ENCODE measurements at regions not wholly inside any gene's neighbourhood (a gene's known extent, or its start where the extent isn't known, plus 50 kb on each side); places are given as distances from the start of the nearest gene placed in this dataset.
"Not testable (repeated sequence)": the region's sequence is repeated elsewhere in the genome, so short reads cannot be mapped to it uniquely, and the experiment has no call there.

DNA sequence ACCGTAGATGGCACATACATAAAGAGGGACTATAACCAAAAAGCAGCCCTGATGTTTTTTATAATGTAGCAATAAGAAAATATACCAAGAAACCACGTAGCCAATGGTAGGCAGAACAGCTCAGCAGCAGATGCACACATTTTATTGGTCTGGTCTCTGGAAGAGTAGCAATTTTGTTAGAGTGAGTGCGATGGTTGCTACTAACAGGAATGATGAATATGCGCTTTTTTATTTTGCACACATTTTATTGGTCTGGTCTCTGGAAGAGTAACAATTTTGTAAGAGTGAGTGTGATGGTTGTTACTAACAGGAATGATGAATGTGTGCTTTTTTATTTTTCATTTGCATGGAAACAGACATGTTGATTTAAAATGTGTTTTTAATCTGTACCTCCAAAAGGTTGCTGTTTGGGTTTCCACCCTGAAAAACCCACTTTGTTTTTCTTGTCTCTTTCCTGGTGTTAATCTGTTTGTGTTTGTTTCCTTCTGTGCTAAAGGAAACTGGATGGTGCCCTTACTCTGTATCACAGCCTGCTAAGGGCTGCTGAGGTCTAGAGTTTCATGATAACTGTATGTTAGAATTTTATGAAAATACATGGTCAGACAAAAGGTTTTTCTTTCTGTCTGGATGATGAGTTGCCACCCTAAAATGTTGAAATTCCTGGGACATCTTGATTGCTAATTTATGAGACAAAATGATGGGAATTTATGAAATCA, 221.1 kb downstream of the ZNF37A start:
- not testable (repeated sequence) for H3K4me3 ChIP-seq (ENCODE audit: low read depth, low read length); DNase-seq (ENCODE audit: low read depth)

DNA sequence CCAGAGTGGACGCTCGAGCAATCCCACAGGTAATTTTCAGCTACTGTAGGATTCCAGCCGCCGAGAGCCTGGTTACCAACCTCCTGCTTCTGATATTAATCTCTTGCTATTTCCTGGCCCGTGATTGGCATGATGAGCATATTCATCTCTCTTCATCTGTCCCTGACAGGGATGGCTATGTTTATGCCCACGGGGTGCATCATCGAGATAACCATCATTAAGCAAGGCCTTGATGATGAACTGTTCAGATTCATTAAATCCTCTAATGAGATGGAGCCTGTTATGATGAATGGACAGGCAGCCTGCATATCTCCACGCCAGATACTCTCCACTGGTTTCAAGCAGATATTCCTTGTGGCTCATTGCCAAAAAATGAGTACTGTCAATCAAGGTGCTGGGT, 227.3 kb downstream of the ZNF37A start:
- H3K4me3 ChIP-seq (ENCODE audit: low read depth, low read length); DNase-seq (ENCODE audit: low read depth): not testable (repeated sequence)

DNA sequence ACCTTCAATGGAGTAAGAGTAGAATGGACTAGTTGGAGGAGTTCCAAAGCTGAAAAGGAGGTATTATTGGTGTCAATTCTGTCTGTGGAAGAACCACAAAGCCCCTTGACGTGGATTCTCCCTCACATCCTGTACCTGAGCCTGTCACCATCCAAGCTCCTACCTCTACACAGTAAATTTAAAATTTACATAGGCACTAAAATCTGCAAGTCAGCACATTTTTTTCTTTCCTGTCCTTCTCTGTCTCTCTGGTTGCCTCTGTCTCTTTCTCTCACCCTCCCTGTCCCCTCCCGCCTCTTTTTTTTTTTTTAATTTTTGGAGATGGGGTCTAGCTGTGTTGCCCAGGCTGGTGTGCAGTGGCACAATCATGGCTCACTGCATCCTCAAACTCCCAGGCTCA, 236.2 kb downstream of the ZNF37A start:
- H3K4me3 ChIP-seq (ENCODE audit: low read depth, low read length); DNase-seq (ENCODE audit: low read depth): not testable (repeated sequence)

DNA sequence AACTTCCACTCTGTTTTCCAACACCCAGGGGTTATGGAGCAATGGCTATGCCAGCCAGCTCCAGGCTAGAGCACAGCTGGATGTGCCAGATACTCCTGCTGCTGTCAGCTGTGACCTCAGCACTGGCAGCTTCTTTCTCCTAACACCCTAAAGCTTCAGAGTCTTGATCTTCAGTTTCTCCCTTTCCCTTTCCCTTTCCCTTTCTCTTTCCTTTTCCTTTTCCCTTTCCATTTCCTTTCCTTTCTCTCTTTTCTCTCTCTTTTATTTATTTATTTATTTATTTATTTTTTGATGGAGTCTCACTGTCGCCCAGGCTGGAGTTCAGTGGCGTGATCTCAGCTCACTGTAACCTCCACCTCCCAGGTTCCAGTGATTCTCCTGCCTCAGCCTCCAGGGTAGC, 237.0 kb downstream of the ZNF37A start:
- DNase-seq (ENCODE audit: low read depth); H3K4me3 ChIP-seq (ENCODE audit: low read depth, low read length): not testable (repeated sequence)

- not testable (repeated sequence) for DNase-seq (ENCODE audit: low read depth); H3K4me3 ChIP-seq (ENCODE audit: low read depth, low read length)
These were observed 239.6 kb downstream of the ZNF37A start for GRCh38 chr10:38333699-38334098.

DNA sequence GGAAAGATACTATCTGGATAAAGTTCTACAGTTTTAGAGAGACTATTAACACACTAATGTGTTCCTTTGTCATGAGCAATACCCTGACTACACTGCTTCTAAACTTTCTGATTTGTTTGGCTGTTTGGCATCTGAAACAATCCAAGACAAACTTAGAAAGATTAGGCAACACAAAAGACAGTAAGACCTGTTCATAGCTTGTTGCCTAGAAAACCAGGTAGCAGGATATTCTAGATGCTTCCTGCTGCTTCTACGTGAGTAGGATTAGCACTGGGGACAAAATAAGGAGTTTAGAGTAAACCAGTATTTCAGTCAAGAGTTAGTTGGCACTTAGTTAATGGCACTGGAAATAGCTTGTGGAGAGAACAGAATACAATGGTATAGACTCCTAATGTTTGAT, 256.5 kb downstream of the ZNF37A start:
- not testable (repeated sequence) for DNase-seq (ENCODE audit: low read depth); H3K4me3 ChIP-seq (ENCODE audit: low read depth, low read length)

GRCh38 chr10:38354410-38354809, 260.3 kb downstream of the ZNF37A start:
- DNase-seq (ENCODE audit: low read depth); H3K4me3 ChIP-seq (ENCODE audit: low read depth, low read length): not testable (repeated sequence)

GRCh38 chr10:38355911-38356526, 261.9 kb downstream of the ZNF37A start:
- peak overlapping the region; percentile 72 for H3K4me3 ChIP-seq (ENCODE audit: low read depth, low read length)

GRCh38 chr10:38356527-38356926, 262.4 kb downstream of the ZNF37A start:
- H3K4me3 ChIP-seq (ENCODE audit: low read depth, low read length): peak overlapping the region; percentile 72
- DNase-seq (ENCODE audit: low read depth): peak; percentile 7

More at GRCh38 chr10:38355911-38356526, 261.9 kb downstream of the ZNF37A start:
- peak; percentile 59 for DNase-seq (ENCODE audit: low read depth)

- DNase-seq (ENCODE audit: low read depth); H3K4me3 ChIP-seq (ENCODE audit: low read depth, low read length): not testable (repeated sequence)
These were observed 268.4 kb downstream of the ZNF37A start for GRCh38 chr10:38362514-38362913.

DNA sequence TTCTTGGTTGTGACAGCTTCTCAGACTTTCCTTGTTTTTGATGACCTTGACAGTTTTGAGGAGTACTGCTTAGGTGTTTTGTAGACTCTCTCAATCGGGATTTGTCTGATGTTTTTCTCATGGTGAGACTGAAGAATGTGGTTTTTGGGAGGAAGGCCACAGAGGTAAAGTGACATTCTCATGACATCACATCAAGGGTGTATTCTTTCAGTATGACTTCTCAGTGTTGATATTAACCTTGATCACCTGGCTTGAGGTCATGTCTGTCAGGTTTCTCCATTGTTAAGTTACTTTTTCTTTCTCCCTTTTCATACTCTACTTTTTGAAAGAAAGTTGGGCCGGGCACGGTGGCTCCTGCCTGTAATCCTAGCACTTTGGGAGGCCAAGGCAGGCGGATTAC, 269.9 kb downstream of the ZNF37A start:
- DNase-seq (ENCODE audit: low read depth); H3K4me3 ChIP-seq (ENCODE audit: low read depth, low read length): not testable (repeated sequence)

DNA sequence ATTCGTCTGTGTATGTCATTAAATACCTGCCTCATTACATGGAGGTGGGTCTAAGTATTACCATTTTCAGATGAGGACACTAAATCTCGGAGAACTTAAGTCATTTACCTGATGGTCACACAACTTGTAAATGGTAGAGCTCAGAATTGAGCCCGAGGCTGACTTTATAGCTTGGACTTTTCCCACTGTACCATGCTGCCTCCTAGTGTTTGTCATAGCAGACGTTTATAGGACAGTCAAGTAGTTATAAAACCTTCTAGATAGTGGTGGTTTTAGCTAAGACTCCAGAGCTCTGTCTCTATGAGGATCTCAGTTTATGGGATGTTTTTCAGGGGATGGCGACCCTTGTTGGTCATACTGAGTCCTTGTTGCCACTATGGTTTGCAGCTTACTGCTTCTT, 271.8 kb downstream of the ZNF37A start:
- TF ChIP-seq, protein P1, sequence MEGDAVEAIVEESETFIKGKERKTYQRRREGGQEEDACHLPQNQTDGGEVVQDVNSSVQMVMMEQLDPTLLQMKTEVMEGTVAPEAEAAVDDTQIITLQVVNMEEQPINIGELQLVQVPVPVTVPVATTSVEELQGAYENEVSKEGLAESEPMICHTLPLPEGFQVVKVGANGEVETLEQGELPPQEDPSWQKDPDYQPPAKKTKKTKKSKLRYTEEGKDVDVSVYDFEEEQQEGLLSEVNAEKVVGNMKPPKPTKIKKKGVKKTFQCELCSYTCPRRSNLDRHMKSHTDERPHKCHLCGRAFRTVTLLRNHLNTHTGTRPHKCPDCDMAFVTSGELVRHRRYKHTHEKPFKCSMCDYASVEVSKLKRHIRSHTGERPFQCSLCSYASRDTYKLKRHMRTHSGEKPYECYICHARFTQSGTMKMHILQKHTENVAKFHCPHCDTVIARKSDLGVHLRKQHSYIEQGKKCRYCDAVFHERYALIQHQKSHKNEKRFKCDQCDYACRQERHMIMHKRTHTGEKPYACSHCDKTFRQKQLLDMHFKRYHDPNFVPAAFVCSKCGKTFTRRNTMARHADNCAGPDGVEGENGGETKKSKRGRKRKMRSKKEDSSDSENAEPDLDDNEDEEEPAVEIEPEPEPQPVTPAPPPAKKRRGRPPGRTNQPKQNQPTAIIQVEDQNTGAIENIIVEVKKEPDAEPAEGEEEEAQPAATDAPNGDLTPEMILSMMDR (IDR thresholded peaks at IDR 0.05; ENCODE audit: insufficient read depth, low read length): peak; percentile 48
- H3K4me3 ChIP-seq (ENCODE audit: low read depth, low read length): not testable (repeated sequence)
- DNase-seq (ENCODE audit: low read depth): peak; percentile 58

GRCh38 chr10:38383800-38384199, 289.7 kb downstream of the ZNF37A start:
- H3K4me3 ChIP-seq (ENCODE audit: low read depth, low read length); DNase-seq (ENCODE audit: low read depth): not testable (repeated sequence)

GRCh38 chr10:38386869-38387268, 292.7 kb downstream of the ZNF37A start:
- not testable (repeated sequence) for H3K4me3 ChIP-seq (ENCODE audit: low read depth, low read length); DNase-seq (ENCODE audit: low read depth)
